ENCODE measurements at regions not wholly inside any gene's neighbourhood (a gene's known extent, or its start where the extent isn't known, plus 50 kb on each side); places are given as distances from the start of the nearest gene placed in this dataset.
"Not testable (repeated sequence)": the region's sequence is repeated elsewhere in the genome, so short reads cannot be mapped to it uniquely, and the experiment has no call there.

DNA sequence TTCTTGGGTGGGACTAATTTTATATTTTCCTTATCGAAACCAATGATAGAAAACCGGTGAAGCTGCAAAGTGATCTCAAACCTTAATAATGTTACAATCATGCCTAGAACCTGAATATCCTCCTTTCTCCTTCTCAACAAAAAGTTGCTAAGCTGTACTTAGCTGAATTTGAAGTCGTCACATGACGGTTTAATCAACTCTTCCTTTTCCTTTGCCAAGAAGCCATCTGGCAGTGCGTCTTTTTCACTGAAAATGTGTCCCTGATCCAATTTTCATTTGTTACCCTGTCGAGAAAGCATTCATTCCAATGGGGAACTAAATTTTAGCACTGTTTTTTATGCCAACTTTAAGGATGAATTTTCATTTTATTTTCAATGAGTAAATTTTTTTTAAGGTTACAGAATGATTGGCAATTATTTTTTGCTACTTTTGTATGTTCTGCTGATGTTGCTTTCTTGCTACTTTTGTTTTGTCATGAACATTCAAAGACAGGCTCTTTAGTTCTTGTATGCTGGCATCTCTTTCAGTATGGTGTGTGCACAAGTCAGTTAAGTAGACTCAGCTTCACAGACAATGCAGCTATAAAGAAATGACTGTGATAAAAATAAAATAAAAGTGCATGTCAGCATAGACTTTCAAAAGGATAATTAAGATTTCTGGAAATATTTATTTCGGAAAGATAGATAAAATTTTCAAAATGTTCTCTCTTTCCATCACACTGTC, 980.0 kb downstream of the DNAJB9 start:
- Mint-ChIP-seq H3K27me3 (no peaks in the 10 kb centered on the region), H3K9me3 (peaks cover 3% of the 10 kb centered on the region), H3K36me3 (ENCODE audit: low read depth) (no peaks in the 10 kb centered on the region), H3K4me3 (no peak overlapping the region), H3K4me1 (ENCODE audit: low read depth) (no peaks in the 10 kb centered on the region), H3K27ac (no peak overlapping the region)
- no peak for DNase-seq

DNA sequence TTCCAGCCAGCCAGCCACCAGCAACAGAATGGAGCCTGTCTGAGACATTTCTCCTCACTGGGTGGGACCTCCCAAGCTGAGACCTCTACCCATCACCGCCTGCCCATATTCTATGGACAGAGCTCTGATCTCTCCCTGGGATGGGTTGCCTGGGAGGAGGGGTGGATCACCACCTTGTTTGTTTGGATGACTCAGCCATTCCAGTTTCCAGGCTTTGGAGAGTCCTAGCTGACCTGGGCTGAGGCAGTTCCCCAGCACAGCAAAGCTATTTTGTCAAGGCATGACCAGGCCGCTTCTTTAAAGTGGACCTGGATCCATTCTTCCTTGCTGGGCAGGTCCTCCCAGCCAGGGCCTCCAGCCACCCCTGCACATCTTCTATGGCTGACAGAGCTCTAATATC, 982.3 kb downstream of the DNAJB9 start:
- peaks cover 6% of the 10 kb centered on the region for H3K9me3 Mint-ChIP-seq
- no peak for DNase-seq
- no peak overlapping the region for H3K27ac Mint-ChIP-seq
- H3K36me3 Mint-ChIP-seq (ENCODE audit: low read depth) = no peaks in the 10 kb centered on the region
- no peaks in the 10 kb centered on the region for H3K4me1 Mint-ChIP-seq (ENCODE audit: low read depth)
- no peak overlapping the region for H3K4me3 Mint-ChIP-seq
- no peaks in the 10 kb centered on the region for H3K27me3 Mint-ChIP-seq

DNA sequence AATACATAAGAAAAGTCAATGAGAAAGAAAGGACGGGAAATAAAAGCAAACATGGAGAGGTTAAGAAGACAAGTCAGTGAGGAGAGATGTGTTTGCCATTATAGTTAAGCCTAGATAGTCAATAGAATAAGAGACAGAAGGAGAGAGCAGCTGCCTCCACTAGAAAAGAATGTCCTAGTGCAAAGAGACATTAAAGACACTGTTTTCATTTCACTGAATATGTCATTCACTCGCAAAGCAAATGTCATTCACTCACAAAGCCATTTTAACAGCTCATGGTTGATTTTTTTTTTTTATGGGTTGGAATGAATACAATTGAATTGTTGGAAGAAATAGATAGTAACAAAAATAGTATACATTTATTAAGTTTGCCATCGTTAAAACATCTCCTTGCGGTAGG, 1007.6 kb downstream of the DNAJB9 start:
- DNase-seq = no peak
- Mint-ChIP-seq H3K4me1 (ENCODE audit: low read depth) (no peaks in the 10 kb centered on the region), H3K36me3 (ENCODE audit: low read depth) (no peaks in the 10 kb centered on the region), H3K27ac (no peak overlapping the region), H3K4me3 (no peak overlapping the region), H3K9me3 (no peaks in the 10 kb centered on the region), H3K27me3 (no peaks in the 10 kb centered on the region)

DNA sequence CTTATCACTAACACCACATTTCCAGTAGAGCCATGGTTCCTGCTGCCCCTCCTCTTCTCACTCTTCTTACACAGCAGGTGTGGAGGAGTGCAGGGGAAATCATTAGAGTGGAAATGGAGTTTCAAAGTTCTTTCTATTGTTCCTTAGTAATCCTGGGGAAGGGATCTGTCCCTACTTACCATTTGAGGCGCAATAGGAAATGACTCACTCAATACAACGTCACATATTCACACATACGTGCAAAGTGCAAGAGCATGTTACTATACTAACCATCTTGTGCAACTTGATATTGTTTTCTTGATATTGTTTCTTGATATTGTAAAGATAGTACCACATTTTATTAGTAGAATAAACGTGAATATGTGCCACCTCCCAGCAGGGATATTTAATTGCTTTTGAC, 1010.2 kb downstream of the DNAJB9 start:
- no peaks in the 10 kb centered on the region for H3K36me3 Mint-ChIP-seq (ENCODE audit: low read depth)
- no peak overlapping the region for H3K27ac Mint-ChIP-seq
- H3K4me3 Mint-ChIP-seq = no peak overlapping the region
- peaks cover 9% of the 10 kb centered on the region for H3K9me3 Mint-ChIP-seq
- DNase-seq = no peak
- no peaks in the 10 kb centered on the region for H3K4me1 Mint-ChIP-seq (ENCODE audit: low read depth)
- H3K27me3 Mint-ChIP-seq = no peaks in the 10 kb centered on the region

DNA sequence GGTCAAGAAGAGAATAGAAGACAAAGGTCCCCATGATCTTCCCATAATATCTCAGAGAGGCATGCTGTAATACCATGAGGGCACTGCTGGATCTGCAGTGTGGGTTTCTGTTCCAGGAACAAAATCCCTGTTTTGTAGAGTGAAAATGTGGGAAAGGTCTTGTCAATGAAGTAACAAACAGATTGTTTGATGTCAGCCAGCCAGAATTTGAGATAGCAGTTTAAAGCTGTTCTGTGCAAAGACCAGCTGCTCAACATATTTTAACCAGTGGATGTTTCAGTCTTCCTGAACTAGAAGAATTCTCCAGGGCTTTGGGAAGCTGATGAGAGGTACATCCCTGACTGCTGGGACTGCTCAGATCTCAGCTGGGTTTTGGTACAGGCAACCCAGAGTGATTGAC, 1012.5 kb downstream of the DNAJB9 start:
- no peak overlapping the region for H3K4me3 Mint-ChIP-seq
- no peaks in the 10 kb centered on the region for H3K4me1 Mint-ChIP-seq (ENCODE audit: low read depth)
- H3K9me3 Mint-ChIP-seq = peaks cover 20% of the 10 kb centered on the region
- no peaks in the 10 kb centered on the region for H3K27me3 Mint-ChIP-seq
- no peak overlapping the region for H3K27ac Mint-ChIP-seq
- no peak for DNase-seq
- H3K36me3 Mint-ChIP-seq (ENCODE audit: low read depth) = no peaks in the 10 kb centered on the region

DNA sequence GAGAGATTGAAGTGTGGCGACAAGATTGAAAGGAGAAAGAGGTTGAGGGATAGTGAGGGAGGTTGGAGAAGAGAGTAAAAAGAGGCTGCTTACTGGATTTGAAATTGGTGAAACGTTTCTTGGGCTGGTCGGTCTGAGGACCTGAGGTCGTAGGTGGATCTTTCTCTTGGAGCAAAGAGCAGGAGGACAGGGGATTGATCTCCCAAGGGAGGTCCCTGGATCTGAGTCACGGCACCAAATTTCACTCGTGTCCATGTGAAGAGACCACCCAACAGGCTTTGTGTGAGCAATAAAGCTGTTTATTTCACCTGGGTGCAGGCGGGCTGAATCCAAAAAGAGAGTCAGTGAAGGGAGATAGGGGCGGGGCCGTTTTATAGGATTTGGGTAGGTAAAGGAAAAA, 1027.3 kb downstream of the DNAJB9 start:
- H3K9me3 Mint-ChIP-seq; DNase-seq; H3K27me3 Mint-ChIP-seq; H3K27ac Mint-ChIP-seq; H3K4me1 Mint-ChIP-seq (ENCODE audit: low read depth); H3K4me3 Mint-ChIP-seq; H3K36me3 Mint-ChIP-seq (ENCODE audit: low read depth): not testable (repeated sequence)

DNA sequence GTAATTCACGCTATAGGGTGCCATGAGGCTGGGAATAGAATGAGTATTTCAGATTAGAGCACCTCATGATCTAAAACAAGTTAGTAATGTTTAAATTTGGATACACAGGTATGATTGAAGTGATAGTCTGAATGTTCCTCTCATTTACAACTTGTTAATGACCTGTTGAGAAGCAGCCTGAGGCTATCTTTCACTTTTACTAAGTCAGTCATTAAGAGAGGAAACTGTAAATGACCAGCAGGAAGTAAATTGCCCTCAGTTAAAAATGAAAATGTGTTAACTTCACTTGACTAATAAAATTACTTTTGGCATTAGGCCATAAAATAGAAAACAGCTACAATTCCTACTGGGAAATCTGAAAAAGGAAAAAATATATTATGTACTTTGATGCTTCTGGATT, 1042.0 kb downstream of the DNAJB9 start:
- H3K4me3 Mint-ChIP-seq = no peak overlapping the region
- no peak overlapping the region for H3K27ac Mint-ChIP-seq
- DNase-seq = no peak
- no peaks in the 10 kb centered on the region for H3K36me3 Mint-ChIP-seq (ENCODE audit: low read depth)
- no peaks in the 10 kb centered on the region for H3K4me1 Mint-ChIP-seq (ENCODE audit: low read depth)
- peaks cover 3% of the 10 kb centered on the region for H3K9me3 Mint-ChIP-seq
- no peaks in the 10 kb centered on the region for H3K27me3 Mint-ChIP-seq

DNA sequence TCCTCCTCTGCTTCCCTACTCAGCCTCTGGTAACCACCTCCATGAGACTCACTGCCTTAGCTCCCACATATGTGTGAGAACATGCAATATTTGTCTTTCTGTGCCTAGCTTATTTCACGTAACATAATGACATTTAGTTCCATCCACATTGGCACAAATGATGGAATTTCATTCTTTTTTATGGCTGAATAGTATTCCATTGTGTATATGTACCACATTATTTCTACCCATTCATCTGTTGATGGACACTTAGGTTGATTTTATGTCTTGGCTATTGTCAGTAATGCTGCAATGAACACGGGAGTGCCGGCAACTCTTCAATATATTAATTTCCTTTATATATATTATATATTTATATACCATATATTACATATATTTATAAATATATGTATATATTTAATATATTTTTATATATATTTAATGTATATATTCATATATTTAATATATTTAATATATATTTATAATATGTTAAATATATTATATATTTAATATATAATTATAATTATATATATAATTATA, 1046.9 kb downstream of the DNAJB9 start:
- Mint-ChIP-seq H3K27ac (no peak overlapping the region), H3K4me3 (no peak overlapping the region), H3K9me3 (peaks cover 9% of the 10 kb centered on the region), H3K36me3 (ENCODE audit: low read depth) (no peaks in the 10 kb centered on the region), H3K4me1 (ENCODE audit: low read depth) (no peaks in the 10 kb centered on the region), H3K27me3 (no peaks in the 10 kb centered on the region)
- DNase-seq = no peak

DNA sequence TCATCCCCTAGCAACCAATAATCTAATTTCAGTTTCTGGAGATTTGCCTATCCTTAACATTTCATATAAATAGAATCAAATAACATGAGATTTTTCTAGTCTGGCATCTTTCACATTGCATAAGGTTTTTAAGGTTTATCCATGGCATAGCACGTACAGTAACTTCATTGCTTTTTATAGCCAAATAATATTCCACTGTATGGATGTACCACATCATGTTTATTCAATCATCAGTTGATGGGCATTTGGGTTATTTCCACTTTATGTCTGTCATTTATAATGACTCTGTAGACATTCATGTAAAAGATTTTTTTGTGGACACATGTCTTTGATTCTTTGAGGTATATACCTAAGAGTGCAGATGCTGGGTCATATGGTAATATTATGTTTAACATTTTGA, 1052.6 kb downstream of the DNAJB9 start:
- Mint-ChIP-seq H3K36me3 (ENCODE audit: low read depth) (no peaks in the 10 kb centered on the region), H3K27me3 (no peaks in the 10 kb centered on the region), H3K4me3 (no peak overlapping the region), H3K9me3 (peaks cover 12% of the 10 kb centered on the region), H3K27ac (no peak overlapping the region), H3K4me1 (ENCODE audit: low read depth) (no peaks in the 10 kb centered on the region)
- DNase-seq = no peak

DNA sequence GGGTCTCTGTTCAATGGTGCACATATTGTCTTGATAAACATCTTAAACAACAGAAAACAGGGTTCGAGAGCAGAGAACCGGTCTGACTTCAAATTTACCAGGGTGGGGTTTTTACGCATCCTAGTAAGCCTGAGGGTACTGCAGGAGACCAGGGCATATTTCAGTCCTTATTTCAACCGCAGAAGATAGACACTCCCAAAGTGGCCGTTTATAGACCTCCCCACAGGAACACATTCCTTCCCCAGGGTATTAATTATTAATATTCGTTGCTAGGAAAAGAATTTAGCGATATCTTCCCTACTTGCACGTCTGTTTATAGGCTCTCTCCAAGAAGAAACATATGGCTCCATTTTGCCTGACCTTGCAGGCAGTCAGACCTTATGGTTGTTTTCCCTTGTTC, 1063.2 kb downstream of the DNAJB9 start:
- not testable (repeated sequence) for H3K36me3 Mint-ChIP-seq (ENCODE audit: low read depth); DNase-seq; H3K9me3 Mint-ChIP-seq; H3K4me3 Mint-ChIP-seq; H3K27ac Mint-ChIP-seq; H3K27me3 Mint-ChIP-seq; H3K4me1 Mint-ChIP-seq (ENCODE audit: low read depth)

DNA sequence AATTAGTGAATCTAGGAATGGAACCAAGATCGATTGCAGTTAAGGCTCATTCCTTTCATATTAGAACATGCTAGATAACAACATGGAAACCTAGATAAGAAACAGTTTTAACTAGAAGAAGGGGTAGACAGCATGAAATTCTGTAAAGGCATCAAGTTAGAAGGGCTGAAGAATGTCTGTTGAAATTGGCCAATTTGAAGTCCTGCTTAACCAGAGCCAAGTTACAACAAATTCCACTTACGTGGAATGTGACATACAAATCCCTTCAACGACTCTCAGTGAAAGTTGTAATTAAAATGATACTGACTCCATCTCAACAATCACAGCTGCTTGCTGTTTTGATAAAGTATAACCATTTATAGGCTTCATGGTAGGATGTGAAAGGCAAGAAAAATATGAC, 1065.7 kb downstream of the DNAJB9 start:
- Mint-ChIP-seq H3K27ac (no peak overlapping the region), H3K9me3 (peaks cover 8% of the 10 kb centered on the region), H3K36me3 (ENCODE audit: low read depth) (no peaks in the 10 kb centered on the region), H3K4me1 (ENCODE audit: low read depth) (no peaks in the 10 kb centered on the region), H3K4me3 (no peak overlapping the region), H3K27me3 (no peaks in the 10 kb centered on the region)
- DNase-seq = no peak

DNA sequence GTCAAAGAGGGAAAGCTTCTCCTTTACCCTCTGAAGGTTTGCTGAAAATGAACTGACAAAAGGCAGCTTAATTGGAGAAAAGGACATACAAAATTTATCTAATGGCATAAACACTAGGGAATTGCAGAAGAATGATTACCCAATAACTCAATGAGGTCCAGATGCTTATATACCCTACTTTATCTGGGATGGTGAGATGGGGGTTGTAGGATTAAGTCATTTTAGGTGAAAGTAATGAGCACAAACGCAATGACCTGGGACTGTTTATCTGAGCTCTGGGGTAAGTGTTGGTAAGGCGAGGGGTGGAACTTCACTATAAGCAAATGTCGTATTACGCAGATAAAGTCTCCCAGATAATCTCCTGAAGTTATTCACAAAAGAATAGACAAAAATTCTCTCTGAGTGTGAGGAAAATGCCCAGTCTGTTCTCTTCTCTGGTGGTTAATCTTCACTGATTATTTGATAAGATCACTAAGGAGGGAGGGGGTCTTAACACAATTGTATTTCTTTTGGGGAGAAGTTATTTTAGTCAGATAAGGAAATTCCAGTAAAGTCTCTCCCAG, 1067.8 kb downstream of the DNAJB9 start:
- DNase-seq = no peak
- H3K4me1 Mint-ChIP-seq (ENCODE audit: low read depth) = no peaks in the 10 kb centered on the region
- H3K27me3 Mint-ChIP-seq = no peaks in the 10 kb centered on the region
- H3K9me3 Mint-ChIP-seq = peaks cover 4% of the 10 kb centered on the region
- no peak overlapping the region for H3K27ac Mint-ChIP-seq
- no peaks in the 10 kb centered on the region for H3K36me3 Mint-ChIP-seq (ENCODE audit: low read depth)
- H3K4me3 Mint-ChIP-seq = no peak overlapping the region

DNA sequence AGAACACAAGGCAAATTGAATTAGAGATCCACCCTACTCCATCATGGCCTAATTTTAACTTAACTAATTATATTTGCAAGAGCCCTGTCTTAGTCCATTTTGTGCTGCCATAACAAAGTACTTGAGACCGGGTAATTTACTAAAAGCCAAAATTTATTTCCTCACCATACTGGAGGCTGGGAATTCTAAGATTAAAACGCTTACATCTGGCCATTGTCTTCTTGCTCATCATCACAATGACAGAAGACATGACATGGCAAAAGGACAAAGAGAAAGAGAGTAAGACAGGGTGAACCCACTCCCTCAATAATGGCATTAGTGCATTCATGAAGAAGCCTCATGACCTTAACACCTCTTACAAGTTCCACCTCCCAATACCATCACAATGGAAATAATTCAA, 1068.6 kb downstream of the DNAJB9 start:
- H3K27me3 Mint-ChIP-seq = no peaks in the 10 kb centered on the region
- no peaks in the 10 kb centered on the region for H3K4me1 Mint-ChIP-seq (ENCODE audit: low read depth)
- no peak for DNase-seq

DNA sequence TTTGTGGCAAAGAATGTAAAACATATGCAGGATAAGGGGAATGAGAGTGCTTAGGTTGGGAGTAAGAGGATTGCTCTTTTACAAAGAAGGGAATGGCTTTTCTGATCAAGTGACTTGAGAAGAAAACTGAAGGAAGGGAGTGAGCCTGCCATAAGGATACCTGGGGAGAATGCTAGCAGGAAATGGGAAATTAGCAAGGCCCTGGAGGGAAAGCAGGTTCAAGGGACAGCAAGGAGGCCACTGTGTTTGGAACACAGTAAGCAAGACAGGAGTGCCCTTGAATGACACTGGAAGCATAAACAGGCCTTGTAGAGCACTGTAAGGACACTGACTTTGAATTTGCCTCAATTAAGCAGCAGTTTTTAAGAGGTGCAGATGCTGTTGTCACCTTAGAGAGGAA, 1069.9 kb downstream of the DNAJB9 start:
- DNase-seq = no peak
- Mint-ChIP-seq H3K36me3 (ENCODE audit: low read depth) (no peaks in the 10 kb centered on the region), H3K9me3 (peaks cover 1% of the 10 kb centered on the region), H3K27me3 (no peaks in the 10 kb centered on the region), H3K4me3 (no peak overlapping the region), H3K27ac (no peak overlapping the region), H3K4me1 (ENCODE audit: low read depth) (no peaks in the 10 kb centered on the region)

More for the DNA sequence above, 1068.6 kb downstream of the DNAJB9 start:
- Mint-ChIP-seq H3K4me3 (no peak overlapping the region), H3K36me3 (ENCODE audit: low read depth) (no peaks in the 10 kb centered on the region), H3K9me3 (peaks cover 2% of the 10 kb centered on the region), H3K27ac (no peak overlapping the region)

DNA sequence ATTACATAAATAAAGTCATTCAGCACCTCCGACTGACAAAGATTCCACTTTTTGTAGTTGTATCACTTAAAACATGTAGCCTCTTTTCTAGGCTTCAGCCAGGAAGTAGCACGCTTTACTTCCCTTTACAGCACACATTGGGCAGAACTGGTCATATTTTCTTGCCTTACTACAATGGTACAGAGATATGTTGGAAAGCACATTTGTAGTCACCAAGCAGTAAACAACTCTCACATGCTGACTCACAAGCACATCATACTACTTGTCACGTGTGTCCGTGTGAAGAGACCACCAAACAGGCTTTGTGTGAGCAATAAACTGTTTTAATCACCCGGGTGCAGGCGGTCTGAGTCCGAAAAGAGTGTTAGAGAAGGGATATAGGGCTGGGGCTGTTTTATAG, 1071.8 kb downstream of the DNAJB9 start:
- no peak for DNase-seq
- no peak overlapping the region for H3K27ac Mint-ChIP-seq
- no peaks in the 10 kb centered on the region for H3K4me1 Mint-ChIP-seq (ENCODE audit: low read depth)
- H3K27me3 Mint-ChIP-seq = no peaks in the 10 kb centered on the region
- no peaks in the 10 kb centered on the region for H3K36me3 Mint-ChIP-seq (ENCODE audit: low read depth)
- no peak overlapping the region for H3K4me3 Mint-ChIP-seq
- no peaks in the 10 kb centered on the region for H3K9me3 Mint-ChIP-seq
